ENCODE measurements at regions not wholly inside any gene's neighbourhood (a gene's known extent, or its start where the extent isn't known, plus 50 kb on each side); places are given as distances from the start of the nearest gene placed in this dataset.

- DNase-seq = no peak
Measured at GRCh38 chr9:1598270-1598669, 416.9 kb upstream of the SMARCA2 start.

GRCh38 chr9:1599961-1600360 is 415.2 kb upstream of the SMARCA2 start:
- no peak for DNase-seq

DNA sequence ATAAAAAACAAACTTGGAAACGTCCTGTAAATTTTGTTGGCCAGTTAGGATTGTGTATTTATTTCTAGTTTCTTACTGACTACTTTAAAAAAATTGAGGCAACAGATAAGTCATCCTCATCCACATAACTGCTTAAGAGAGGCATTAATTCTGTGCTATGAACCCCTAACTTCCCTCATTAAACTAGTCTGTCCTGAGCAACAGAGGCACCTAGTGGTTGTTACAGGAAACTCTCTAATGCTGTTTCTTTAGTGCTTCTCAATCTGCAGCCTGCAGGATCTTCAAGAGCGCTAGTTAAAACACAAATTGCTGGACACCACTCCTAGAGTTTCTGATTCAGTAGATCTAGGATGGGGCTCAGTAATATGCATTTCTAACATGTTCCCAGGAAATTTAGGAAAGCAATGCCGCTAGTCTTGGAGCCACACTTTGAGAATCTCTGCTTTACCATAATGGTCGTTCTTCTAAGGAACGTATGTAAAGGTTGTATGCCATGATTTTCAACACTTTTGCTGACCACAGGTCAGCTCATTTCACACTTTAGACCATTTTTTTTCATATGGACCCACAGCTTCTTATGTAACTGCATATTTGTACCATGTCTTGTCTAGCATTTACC is 410.1 kb upstream of the SMARCA2 start:
- peak; percentile 34 to 78 for DNase-seq

GRCh38 chr9:1606253-1606652 is 408.9 kb upstream of the SMARCA2 start:
- DNase-seq = no peak

DNA sequence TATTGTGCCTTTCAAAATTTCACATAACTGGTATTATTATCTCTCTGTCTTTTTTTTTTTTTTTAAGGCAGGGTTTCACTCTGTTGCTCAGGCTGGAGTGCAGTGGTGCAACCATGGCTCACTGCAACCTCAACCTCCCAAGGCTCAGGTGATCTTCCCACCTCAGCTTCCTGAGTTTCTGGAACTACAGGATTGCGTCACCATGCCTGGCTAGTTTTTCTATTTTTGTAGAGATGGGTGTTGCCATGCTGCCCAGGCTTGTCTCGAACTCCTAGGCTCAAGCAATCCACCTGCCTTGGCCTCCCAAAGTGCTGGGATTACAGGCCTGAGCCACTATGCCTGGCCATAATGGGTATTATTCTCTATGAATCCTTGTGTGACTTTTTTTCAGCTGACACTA is 402.3 kb upstream of the SMARCA2 start:
- no peak for DNase-seq

DNA sequence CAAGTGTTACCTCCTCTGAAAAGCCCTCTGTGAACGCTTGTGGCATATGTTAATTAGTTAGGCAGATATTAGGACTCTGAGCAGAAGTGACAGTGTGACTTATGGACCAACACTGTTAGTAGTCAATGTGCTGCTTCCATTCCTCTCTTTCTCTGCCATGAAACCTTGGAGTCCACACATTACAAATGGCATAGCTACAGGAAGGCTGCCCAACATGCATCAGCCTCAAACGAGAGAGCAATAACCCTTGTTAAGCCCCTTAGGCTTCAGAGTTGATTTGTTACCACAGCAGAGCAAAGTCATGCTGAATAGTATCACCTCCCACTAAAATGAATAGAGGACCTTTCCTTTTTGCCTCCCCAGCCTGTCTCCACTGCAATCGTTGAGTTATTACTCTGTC is 397.7 kb upstream of the SMARCA2 start:
- no peak for DNase-seq

GRCh38 chr9:1619915-1620710 is 395.0 kb upstream of the SMARCA2 start:
- peak; percentile 38 to 58 for DNase-seq

GRCh38 chr9:1637401-1637800 is 377.7 kb upstream of the SMARCA2 start:
- DNase-seq = no peak

GRCh38 chr9:1639166-1639565 is 376.0 kb upstream of the SMARCA2 start:
- no peak for DNase-seq

GRCh38 chr9:1647776-1648175 is 367.4 kb upstream of the SMARCA2 start:
- no peak for DNase-seq

GRCh38 chr9:1653282-1653681 is 361.9 kb upstream of the SMARCA2 start:
- no peak for DNase-seq

GRCh38 chr9:1658661-1659362 is 356.3 kb upstream of the SMARCA2 start:
- DNase-seq = no peak

DNA sequence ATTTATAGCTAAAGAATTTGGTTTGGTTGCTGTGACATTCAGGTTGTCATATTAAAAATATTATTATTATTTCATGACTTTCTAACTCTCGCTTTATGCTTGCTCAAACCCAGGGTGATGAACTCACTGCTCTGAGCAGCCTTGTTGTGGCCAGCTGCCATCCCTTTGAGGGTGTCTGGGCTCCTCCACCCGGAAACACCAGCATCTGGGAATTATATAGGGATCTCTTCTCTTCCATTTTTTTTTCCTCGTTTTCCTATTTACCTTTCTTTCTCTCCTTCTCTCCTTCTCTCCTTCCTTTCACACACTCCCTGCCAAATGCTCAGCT is 355.8 kb upstream of the SMARCA2 start:
- no peak for DNase-seq

GRCh38 chr9:1668441-1668840 is 346.7 kb upstream of the SMARCA2 start:
- DNase-seq = no peak

- no peak for DNase-seq
Measured at GRCh38 chr9:1673300-1673699, 341.8 kb upstream of the SMARCA2 start.

- no peak for DNase-seq
Measured at GRCh38 chr9:1676771-1677170, 338.4 kb upstream of the SMARCA2 start.

- no peak for DNase-seq
Measured at GRCh38 chr9:1683951-1684350, 331.2 kb upstream of the SMARCA2 start.

GRCh38 chr9:1698991-1699390 is 316.2 kb upstream of the SMARCA2 start:
- DNase-seq = no peak

DNA sequence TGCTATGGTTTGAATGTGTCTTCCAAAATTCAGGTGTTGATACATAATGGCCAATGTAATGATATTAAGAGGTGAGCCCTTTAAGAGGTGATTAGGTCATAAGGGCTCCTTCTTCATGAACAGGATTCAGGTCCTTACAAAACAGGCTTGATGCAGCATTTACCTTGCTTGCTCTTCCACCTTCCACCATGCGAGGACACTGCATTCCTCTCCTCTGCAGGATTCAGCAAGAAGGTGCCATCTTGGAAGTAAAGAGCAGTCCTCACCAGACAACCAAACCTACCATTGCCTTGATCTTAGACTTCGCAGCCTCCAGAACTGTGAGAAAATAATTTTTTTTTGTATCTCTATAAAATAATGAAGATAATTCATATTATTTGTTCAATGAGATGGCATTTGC is 314.0 kb upstream of the SMARCA2 start:
- peak in 1 of 2 experiments; percentile 5 for DNase-seq

GRCh38 chr9:1702701-1703100 is 312.4 kb upstream of the SMARCA2 start:
- no peak for DNase-seq

- DNase-seq = peak; percentile 91 to 94
Measured at GRCh38 chr9:1707291-1707690, 307.9 kb upstream of the SMARCA2 start.

DNA sequence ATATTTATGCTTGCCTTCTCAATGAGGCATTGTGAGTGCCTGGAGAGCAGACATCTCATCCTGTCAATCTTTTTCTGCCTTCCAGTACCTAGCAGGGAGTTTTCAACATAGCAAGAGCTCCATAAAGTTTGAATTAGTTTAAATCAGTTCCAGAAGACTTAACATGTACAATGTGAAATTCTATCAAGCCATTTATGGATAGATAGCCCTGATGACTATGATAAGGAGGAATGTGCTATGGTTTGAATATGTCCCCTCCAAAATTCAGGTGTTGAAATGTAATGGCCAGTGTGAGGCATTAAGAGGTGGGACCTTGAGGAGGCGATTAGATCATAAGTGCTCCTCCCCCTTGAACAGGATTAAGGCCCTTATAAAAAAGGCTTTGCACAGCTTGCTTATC is 306.9 kb upstream of the SMARCA2 start:
- DNase-seq = peak; percentile 40 to 45

DNA sequence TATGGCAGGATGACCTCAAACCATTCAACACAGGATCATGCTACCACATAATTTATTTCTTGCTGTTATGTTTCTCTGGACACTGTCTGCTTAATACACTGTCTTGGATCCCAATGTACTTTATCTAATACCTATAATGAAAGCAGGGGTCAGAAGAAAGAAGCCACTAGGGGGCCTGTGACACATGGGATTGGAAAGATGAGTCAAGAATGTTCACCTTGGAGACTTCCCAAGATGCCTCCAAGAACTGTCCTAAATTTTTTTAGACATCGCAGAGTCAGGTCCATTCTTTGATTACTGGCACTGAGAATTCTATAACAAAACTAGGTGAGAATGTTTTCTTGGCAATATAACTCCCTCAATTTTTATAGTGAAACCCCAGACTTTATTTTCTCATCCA is 305.8 kb upstream of the SMARCA2 start:
- DNase-seq = peak in 1 of 2 experiments; percentile 24

GRCh38 chr9:1712861-1713450 is 302.2 kb upstream of the SMARCA2 start:
- peak in 1 of 2 experiments; percentile 4 for DNase-seq

All from NCI-H526 (cell line).